Stimulated activated naive CD4-positive, alpha-beta T cell treated with Interleukin-2 at 50 U/mL for 16 hours (primary cell): ENCODE measurements at regions not wholly inside any gene's neighbourhood (a gene's known extent, or its start where the extent isn't known, plus 50 kb on each side); places are given as distances from the start of the nearest gene placed in this dataset.

ENCODE experiments used
- DNase-seq: peaks from one replicate; lab custom pipeline; 2025; lab: John Stamatoyannopoulos, UW

GRCh38 chr10:75294518-75294865 is 58.7 kb upstream of the COMTD1 start:
- no peak for DNase-seq

GRCh38 chr10:75294031-75294437 is 58.3 kb upstream of the COMTD1 start:
- no peak for DNase-seq

GRCh38 chr10:75293446-75293820 is 57.7 kb upstream of the COMTD1 start:
- no peak for DNase-seq

- no peak for DNase-seq
Measured at GRCh38 chr10:75292794-75293445, 57.2 kb upstream of the COMTD1 start.

GRCh38 chr10:75291805-75292204 is 56.0 kb upstream of the COMTD1 start:
- DNase-seq: no peak

GRCh38 chr10:75288140-75288711 is 52.5 kb upstream of the COMTD1 start:
- DNase-seq: no peak

GRCh38 chr10:75287697-75288096 is 51.9 kb upstream of the COMTD1 start:
- DNase-seq: no peak

GRCh38 chr10:75286901-75287300 is 51.1 kb upstream of the COMTD1 start:
- no peak for DNase-seq
